Astrocyte (in vitro differentiated cells and primary cell): ENCODE measurements at regions not wholly inside any gene's neighbourhood (a gene's known extent, or its start where the extent isn't known, plus 50 kb on each side); places are given as distances from the start of the nearest gene placed in this dataset.
"Not testable (repeated sequence)": the region's sequence is repeated elsewhere in the genome, so short reads cannot be mapped to it uniquely, and the experiment has no call there.

Experiments used
- DNase-seq: peaks from one replicate; pipeline ENCODE4 v3.0.0-alpha.2; 2010; ENCODE audit warnings: low read depth
- FAIRE-seq: peaks from 2 replicates; lab custom pipeline; 2011; peaks lifted over from hg19 to GRCh38; lab: Jason Lieb, UNC
- H2AFZ ChIP-seq: 2 replicates; pipeline ENCODE4 v1.6.0; 2012; ENCODE audit warnings: low read depth, low read length, inconsistent platforms
- H3K27ac ChIP-seq: 2 replicates; pipeline ENCODE4 v1.5.1; 2011; ENCODE audit warnings: low read depth, low read length, inconsistent platforms
- H3K27me3 ChIP-seq: 2 replicates; pipeline ENCODE4 v1.6.0; 2011; ENCODE audit warnings: low read length, inconsistent platforms; ENCODE audit not compliant: insufficient read depth
- H3K36me3 ChIP-seq: 2 replicates; pipeline ENCODE4 v1.5.1; 2011; ENCODE audit warnings: low read length, inconsistent platforms; ENCODE audit not compliant: insufficient read depth
- H3K4me1 ChIP-seq: 2 replicates; pipeline ENCODE4 v1.5.1; 2011; ENCODE audit warnings: low read length, inconsistent platforms; ENCODE audit not compliant: insufficient read depth
- H3K4me2 ChIP-seq: 2 replicates; pipeline ENCODE4 v1.6.0; 2012; ENCODE audit warnings: low read length, inconsistent platforms
- H3K4me3 ChIP-seq: 2 replicates; pipeline ENCODE4 v1.5.1; 2011; ENCODE audit warnings: low read depth, mild to moderate bottlenecking, low read length, inconsistent platforms; ENCODE audit not compliant: insufficient read depth
- H3K79me2 ChIP-seq: 2 replicates; pipeline ENCODE4 v1.6.0; 2012; ENCODE audit warnings: mild to moderate bottlenecking, low read length, inconsistent platforms; ENCODE audit not compliant: insufficient read depth
- H3K9ac ChIP-seq: 2 replicates; pipeline ENCODE4 v1.6.0; 2012; ENCODE audit warnings: mild to moderate bottlenecking, low read length, inconsistent platforms
- H3K9me3 ChIP-seq: 2 replicates; pipeline ENCODE4 v1.5.1; 2012; ENCODE audit warnings: low read depth, mild to moderate bottlenecking, low read length, inconsistent platforms; ENCODE audit not compliant: insufficient read depth
- H4K20me1 ChIP-seq: 2 replicates; pipeline ENCODE4 v1.6.0; 2012; ENCODE audit warnings: low read length, inconsistent platforms; ENCODE audit not compliant: insufficient read depth
- H3K27ac Mint-ChIP-seq: one replicate; pipeline ENCODE4 v1.8.0; 2021; ENCODE audit warnings: mild to moderate bottlenecking, mixed read lengths; ENCODE audit not compliant: unreplicated experiment
- H3K27me3 Mint-ChIP-seq: one replicate; pipeline ENCODE4 v1.8.0; 2021; ENCODE audit warnings: low read depth, mixed read lengths; ENCODE audit not compliant: unreplicated experiment
- H3K36me3 Mint-ChIP-seq: one replicate; pipeline ENCODE4 v1.8.0; 2021; ENCODE audit warnings: low read depth, mixed read lengths; ENCODE audit not compliant: unreplicated experiment
- H3K4me1 Mint-ChIP-seq: one replicate; pipeline ENCODE4 v1.8.0; 2021; ENCODE audit warnings: low read depth, mixed read lengths; ENCODE audit not compliant: unreplicated experiment
- H3K4me3 Mint-ChIP-seq: one replicate; pipeline ENCODE4 v1.8.0; 2021; ENCODE audit warnings: mild to moderate bottlenecking, moderate library complexity, mixed read lengths; ENCODE audit not compliant: unreplicated experiment
- H3K9me3 Mint-ChIP-seq: one replicate; pipeline ENCODE4 v1.8.0; 2021; ENCODE audit warnings: mild to moderate bottlenecking, mixed read lengths; ENCODE audit not compliant: unreplicated experiment
- CTCF ChIP-seq: IDR thresholded peaks from 2 replicates; pipeline ENCODE4 v1.5.1; 2011; ENCODE audit warnings: low read depth, mild to moderate bottlenecking, inconsistent platforms, low read length, moderate library complexity; ENCODE audit not compliant: insufficient read depth
- EZH2 ChIP-seq: IDR thresholded peaks from 2 replicates; pipeline ENCODE4 v1.6.1; 2012; ENCODE audit warnings: mild to moderate bottlenecking, low read length, inconsistent platforms; ENCODE audit not compliant: insufficient read depth

DNA sequence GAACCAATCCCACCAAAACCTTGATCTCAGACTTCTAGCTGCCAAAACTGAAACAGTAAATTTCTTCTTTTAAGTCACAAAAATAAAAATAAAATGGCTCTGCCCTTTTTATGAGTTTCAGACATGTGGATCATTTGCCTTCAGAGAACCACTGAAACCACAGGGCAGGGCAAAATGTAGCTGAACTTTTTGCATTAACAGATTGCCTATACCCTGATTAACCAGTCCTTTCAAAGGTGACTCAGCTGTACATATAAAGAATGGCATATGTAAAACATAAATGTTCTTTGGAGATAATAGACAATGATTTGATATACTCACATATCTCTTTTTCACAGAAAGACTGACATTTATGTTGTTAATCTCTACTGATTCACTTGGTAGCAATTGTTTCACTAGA, 187.1 kb upstream of the GRIN3A start:
- H3K9me3 Mint-ChIP-seq: no peaks in the 10 kb centered on the region
- H2AFZ ChIP-seq: no peak overlapping the region
- H3K36me3 ChIP-seq: no peaks in the 10 kb centered on the region
- H3K27ac Mint-ChIP-seq: no peak overlapping the region
- DNase-seq: no peak
- H3K4me1 ChIP-seq: no peaks in the 10 kb centered on the region
- no peaks in the 10 kb centered on the region for H3K79me2 ChIP-seq
- no peaks in the 10 kb centered on the region for H3K27me3 Mint-ChIP-seq
- H3K27me3 ChIP-seq: no peaks in the 10 kb centered on the region
- no peaks in the 10 kb centered on the region for H3K9me3 ChIP-seq
- TF ChIP-seq CTCF: no peak
- no peak for TF ChIP-seq EZH2
- no peak overlapping the region for H3K4me3 ChIP-seq
- no peak overlapping the region for H3K27ac ChIP-seq
- H3K4me2 ChIP-seq: no peak overlapping the region
- no peaks in the 10 kb centered on the region for H3K4me1 Mint-ChIP-seq
- no peaks in the 10 kb centered on the region for H3K36me3 Mint-ChIP-seq
- FAIRE-seq: no peak
- no peak overlapping the region for H3K4me3 Mint-ChIP-seq
- H3K9ac ChIP-seq: no peak overlapping the region
- no peaks in the 10 kb centered on the region for H4K20me1 ChIP-seq

- no peaks in the 10 kb centered on the region for H3K36me3 ChIP-seq
- no peaks in the 10 kb centered on the region for H3K4me1 ChIP-seq
- H3K9ac ChIP-seq: no peak overlapping the region
- H3K27me3 ChIP-seq: no peaks in the 10 kb centered on the region
- no peak for FAIRE-seq
- no peak for DNase-seq
- H3K4me3 ChIP-seq: no peak overlapping the region
- TF ChIP-seq CTCF: no peak
- no peak for TF ChIP-seq EZH2
- Mint-ChIP-seq H3K36me3 (no peaks in the 10 kb centered on the region), H3K27me3 (no peaks in the 10 kb centered on the region), H3K9me3 (no peaks in the 10 kb centered on the region), H3K4me3 (no peak overlapping the region), H3K4me1 (no peaks in the 10 kb centered on the region), H3K27ac (no peak overlapping the region)
- no peaks in the 10 kb centered on the region for H3K79me2 ChIP-seq
- no peaks in the 10 kb centered on the region for H3K9me3 ChIP-seq
- H4K20me1 ChIP-seq: no peaks in the 10 kb centered on the region
- no peak overlapping the region for H2AFZ ChIP-seq
- H3K4me2 ChIP-seq: no peak overlapping the region
- no peak overlapping the region for H3K27ac ChIP-seq
These were observed 185.0 kb upstream of the GRIN3A start for GRCh38 chr9:101923451-101923850.

- not testable (repeated sequence) for H3K79me2 ChIP-seq, H3K27me3 ChIP-seq, H3K36me3 ChIP-seq, H3K9me3 ChIP-seq, H3K27me3 Mint-ChIP-seq, H2AFZ ChIP-seq, H3K4me1 Mint-ChIP-seq, H4K20me1 ChIP-seq, H3K9ac ChIP-seq, H3K4me3 ChIP-seq, H3K4me3 Mint-ChIP-seq, FAIRE-seq, H3K27ac Mint-ChIP-seq, H3K9me3 Mint-ChIP-seq, H3K27ac ChIP-seq, DNase-seq, H3K4me2 ChIP-seq, H3K36me3 Mint-ChIP-seq, H3K4me1 ChIP-seq
These were observed 178.5 kb upstream of the GRIN3A start for GRCh38 chr9:101916948-101917347.
